Ishikawa (cell line): ENCODE measurements at regions not wholly inside any gene's neighbourhood (a gene's known extent, or its start where the extent isn't known, plus 50 kb on each side); places are given as distances from the start of the nearest gene placed in this dataset.

ENCODE experiments used
- CEBPB ChIP-seq: IDR thresholded peaks from 2 replicates; pipeline ENCODE4 v1.6.1; 2012
- CREB1 ChIP-seq: IDR thresholded peaks from 2 replicates; pipeline ENCODE4 v1.6.1; 2012; ENCODE audit warnings: low read depth
- EGR1 ChIP-seq: IDR thresholded peaks from 2 replicates; pipeline ENCODE4 v1.6.1; 2012
- EP300 ChIP-seq: IDR thresholded peaks from 2 replicates; pipeline ENCODE4 v1.6.1; 2012; ENCODE audit warnings: borderline replicate concordance
- FOXM1 ChIP-seq: IDR thresholded peaks from 2 replicates; pipeline ENCODE4 v1.6.1; 2012; ENCODE audit warnings: low read depth, borderline replicate concordance
- NFIC ChIP-seq: IDR thresholded peaks from 2 replicates; pipeline ENCODE4 v1.6.1; 2012
- RAD21 ChIP-seq: IDR thresholded peaks from 2 replicates; pipeline ENCODE4 v1.6.1; 2012; ENCODE audit warnings: low read depth
- REST ChIP-seq: IDR thresholded peaks from 2 replicates; pipeline ENCODE4 v1.6.1; 2012; ENCODE audit warnings: low read depth, mild to moderate bottlenecking
- TAF1 ChIP-seq: IDR thresholded peaks from 2 replicates; pipeline ENCODE4 v1.6.1; 2012; ENCODE audit warnings: low read depth, mild to moderate bottlenecking
- TCF12 ChIP-seq: IDR thresholded peaks from 2 replicates; pipeline ENCODE4 v1.6.1; 2012; ENCODE audit warnings: low read depth
- TEAD4 ChIP-seq: IDR thresholded peaks from 2 replicates; pipeline ENCODE4 v1.6.1; 2012
- YY1 ChIP-seq: IDR thresholded peaks from 2 replicates; pipeline ENCODE4 v1.6.1; 2012; ENCODE audit warnings: low read depth
- ZBTB7A ChIP-seq: IDR thresholded peaks from 2 replicates; pipeline ENCODE4 v1.6.1; 2012; ENCODE audit warnings: low read depth
- TF ChIP-seq, protein P1 (sequence below): IDR thresholded peaks from 2 replicates; pipeline ENCODE4 v1.6.1; 2012
- TF ChIP-seq, protein P2 (sequence below): IDR thresholded peaks from 2 replicates; pipeline ENCODE4 v1.6.1; 2012

DNA sequence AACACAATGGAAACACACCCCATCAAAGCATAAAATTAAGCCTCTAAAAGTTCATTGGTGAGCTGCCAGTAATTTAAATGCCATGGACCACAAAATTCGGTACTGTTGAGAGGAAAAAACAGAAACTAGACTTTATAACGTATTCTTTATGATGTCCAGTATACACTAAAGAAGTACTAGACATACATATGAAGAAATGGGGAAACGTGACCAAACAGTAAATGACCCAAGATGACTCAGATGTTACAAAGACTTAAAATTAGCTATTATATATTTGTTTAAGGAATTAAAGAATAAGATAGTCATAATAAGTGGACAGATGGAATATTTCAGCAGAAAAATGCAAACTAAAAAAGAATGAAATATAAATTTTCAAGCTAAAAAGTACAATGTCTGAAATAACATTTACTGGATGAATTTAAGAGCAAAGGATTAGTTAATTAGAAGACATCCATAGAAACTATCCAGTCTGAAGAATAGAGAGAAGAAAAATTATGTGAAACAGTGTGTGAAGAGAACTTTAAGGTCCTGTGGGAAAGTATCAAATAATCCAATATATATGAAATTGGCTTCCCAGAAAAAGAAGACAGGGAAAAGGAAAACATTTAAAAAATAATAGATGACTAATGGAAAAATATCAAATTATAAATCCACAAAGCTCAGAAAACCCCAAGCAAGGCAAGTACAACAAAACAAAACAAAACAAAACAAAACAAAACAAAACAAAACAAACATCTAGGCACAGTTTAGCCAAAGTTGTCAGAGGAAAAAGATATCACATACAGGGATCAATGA is 69.4 kb downstream of the SAMD9 start:
- TF ChIP-seq CREB1 (no peak), CEBPB (no peak), ZBTB7A (no peak), RAD21 (no peak), YY1 (no peak), FOXM1 (no peak), TAF1 (no peak)
- TF ChIP-seq, protein P1, sequence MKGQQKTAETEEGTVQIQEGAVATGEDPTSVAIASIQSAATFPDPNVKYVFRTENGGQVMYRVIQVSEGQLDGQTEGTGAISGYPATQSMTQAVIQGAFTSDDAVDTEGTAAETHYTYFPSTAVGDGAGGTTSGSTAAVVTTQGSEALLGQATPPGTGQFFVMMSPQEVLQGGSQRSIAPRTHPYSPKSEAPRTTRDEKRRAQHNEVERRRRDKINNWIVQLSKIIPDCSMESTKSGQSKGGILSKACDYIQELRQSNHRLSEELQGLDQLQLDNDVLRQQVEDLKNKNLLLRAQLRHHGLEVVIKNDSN, result no peak

DNA sequence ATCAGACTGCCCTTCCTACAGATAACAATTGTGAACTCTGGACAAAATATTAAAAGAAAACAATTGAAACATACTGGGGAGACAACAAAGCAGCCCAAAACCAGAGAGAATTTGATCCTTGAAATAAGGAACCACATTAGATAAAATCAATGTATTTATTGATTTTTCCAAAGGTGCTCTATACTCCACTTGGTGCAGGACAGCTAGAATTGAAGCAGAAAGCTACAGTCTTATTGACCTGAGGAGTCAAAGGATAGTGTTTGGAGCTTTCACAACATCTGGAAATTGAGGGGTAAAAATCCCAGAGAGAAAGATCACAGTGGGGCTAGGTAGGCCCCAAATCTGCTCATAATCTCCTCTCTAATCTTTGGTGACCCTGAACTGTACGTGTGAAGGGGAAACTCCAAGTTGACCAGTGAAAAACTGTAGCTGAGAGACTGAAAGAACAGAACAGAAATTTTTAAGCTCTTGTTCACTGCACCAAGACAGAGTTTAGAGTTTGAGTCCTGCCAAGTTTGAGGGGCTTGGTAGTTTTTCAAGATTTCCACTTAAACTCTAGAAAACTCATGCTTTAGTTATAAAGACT is 70.2 kb downstream of the SAMD9 start:
- TF ChIP-seq FOXM1 (no peak), REST (no peak), TCF12 (no peak), EP300 (no peak), YY1 (no peak), TAF1 (no peak), CEBPB (no peak), EGR1 (no peak), CREB1 (no peak), TEAD4 (no peak), RAD21 (no peak), ZBTB7A (no peak), NFIC (no peak)
- TF ChIP-seq, protein P2, sequence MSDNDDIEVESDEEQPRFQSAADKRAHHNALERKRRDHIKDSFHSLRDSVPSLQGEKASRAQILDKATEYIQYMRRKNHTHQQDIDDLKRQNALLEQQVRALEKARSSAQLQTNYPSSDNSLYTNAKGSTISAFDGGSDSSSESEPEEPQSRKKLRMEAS, result no peak
- TF ChIP-seq, protein P1, result no peak

- TF ChIP-seq TEAD4 (no peak), EP300 (no peak), CREB1 (no peak), EGR1 (no peak), RAD21 (no peak), CEBPB (no peak), NFIC (no peak), ZBTB7A (no peak), TAF1 (no peak), YY1 (no peak), TCF12 (no peak)
- TF ChIP-seq, protein P2, result no peak
- TF ChIP-seq, protein P1, result no peak
Measured at GRCh38 chr7:93046641-93047040, 71.1 kb downstream of the SAMD9 start.

DNA sequence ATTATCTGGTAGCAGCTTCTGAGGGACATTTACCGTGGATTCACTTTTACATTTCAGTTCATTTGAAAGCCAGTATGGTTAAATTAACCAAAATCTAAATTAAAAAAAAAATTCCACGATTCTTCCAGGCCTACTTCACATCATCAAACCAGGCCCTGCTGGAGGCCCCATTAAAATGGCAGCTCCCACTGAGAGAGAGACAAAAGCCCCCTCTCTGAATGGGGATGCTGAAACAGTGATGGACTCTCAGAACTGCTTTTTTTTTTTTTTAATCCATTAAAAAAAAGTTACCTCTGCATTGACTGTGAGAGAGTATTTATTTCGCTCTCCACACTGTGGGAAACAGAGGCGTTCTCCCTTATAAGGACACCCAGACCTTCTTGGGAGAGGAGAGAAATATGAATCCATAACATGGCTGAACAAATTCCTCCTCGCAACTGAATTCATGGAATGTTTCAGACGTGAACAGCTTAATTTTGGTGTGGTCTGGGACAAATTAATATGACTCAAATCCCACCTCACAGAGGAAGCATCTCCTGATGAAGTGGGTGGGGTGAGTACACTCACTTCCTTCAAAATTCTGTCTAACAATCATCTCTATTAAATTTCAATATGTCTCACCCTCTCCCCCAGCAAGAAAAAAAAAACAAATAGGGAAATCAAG is 73.5 kb downstream of the SAMD9 start:
- TF ChIP-seq CEBPB, result no peak
- TF ChIP-seq TCF12, result no peak
- TF ChIP-seq EP300, result no peak
- no peak for TF ChIP-seq YY1
- no peak for TF ChIP-seq EGR1
- TF ChIP-seq, protein P2, result no peak
- TF ChIP-seq CREB1, result no peak

DNA sequence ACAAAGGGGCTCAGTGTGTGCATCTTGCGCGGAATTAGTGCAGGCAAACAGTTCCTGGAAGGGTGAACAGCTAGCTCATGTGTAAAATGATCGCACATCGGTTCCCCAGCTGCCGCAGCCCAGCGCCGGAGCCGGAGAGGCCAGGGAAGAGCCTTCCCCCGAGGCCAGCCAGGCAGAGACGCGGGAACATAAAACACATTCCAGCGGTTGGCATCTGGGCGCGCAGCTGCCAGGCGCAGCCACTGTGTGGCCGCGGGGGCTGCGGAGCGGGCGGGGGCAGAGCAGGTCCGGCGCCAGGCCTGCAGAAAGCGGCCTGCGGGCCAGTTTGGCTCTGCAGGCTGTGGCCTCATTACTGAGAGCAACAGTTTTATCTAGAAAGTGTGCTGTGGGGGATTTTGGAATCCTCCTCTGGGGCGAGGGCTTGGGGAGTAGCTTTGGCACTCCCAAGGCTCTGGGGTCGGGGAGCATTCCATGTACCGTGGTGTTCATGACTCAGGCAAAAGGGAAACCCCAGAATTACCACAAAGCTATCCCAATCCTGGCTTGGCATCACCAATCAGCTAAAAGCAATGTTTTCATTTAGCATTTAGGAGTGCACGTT is 74.3 kb downstream of the SAMD9 start:
- TF ChIP-seq, protein P2, result no peak
- TF ChIP-seq CREB1 (no peak), TAF1 (no peak), NFIC (no peak), EP300 (no peak)

DNA sequence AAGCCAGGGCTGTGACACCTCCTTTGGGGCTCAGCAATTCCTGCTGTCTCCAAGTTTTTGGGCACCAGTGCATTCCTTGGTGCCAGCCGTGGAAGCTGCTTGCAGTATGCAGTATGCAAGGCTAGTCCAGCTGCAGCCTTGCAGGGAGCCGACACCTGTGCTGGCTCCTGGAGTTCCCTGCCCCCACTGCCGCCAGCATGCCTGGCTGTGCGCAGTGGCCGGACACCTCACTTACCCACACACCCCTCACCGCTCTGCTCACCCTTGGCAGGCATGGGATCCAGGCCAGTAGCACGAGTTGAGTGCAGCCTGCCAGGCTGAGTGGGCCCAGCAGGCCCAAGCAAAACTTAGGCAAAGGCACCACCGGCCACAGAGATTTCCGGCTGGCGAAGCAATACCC is 77.4 kb downstream of the SAMD9 start:
- no peak for TF ChIP-seq RAD21
- no peak for TF ChIP-seq CEBPB
- TF ChIP-seq EP300, result no peak
- no peak for TF ChIP-seq EGR1
- TF ChIP-seq TAF1, result no peak
- TF ChIP-seq YY1, result no peak
- TF ChIP-seq TCF12, result no peak
- TF ChIP-seq, protein P2, result no peak
- TF ChIP-seq, protein P1, result no peak
- TF ChIP-seq NFIC, result no peak
- no peak for TF ChIP-seq TEAD4
- TF ChIP-seq FOXM1, result no peak
- TF ChIP-seq REST, result no peak
- no peak for TF ChIP-seq CREB1
- no peak for TF ChIP-seq ZBTB7A
